ENCODE measurements at regions not wholly inside any gene's neighbourhood (a gene's known extent, or its start where the extent isn't known, plus 50 kb on each side); places are given as distances from the start of the nearest gene placed in this dataset.

GRCh38 chr10:132131581-132132420 is 54.9 kb upstream of the DPYSL4 start:
- TF ChIP-seq CTCF (IDR thresholded peaks at IDR 0.05; ENCODE audit: partially characterized antibody, unreplicated experiment): no peak
- Mint-ChIP-seq H3K4me1 (ENCODE audit: low read depth, unreplicated experiment) (peaks cover 1% of the 10 kb centered on the region), H3K36me3 (ENCODE audit: unreplicated experiment) (no peaks in the 10 kb centered on the region), H3K27ac (ENCODE audit: unreplicated experiment) (no peak overlapping the region), H3K9me3 (ENCODE audit: unreplicated experiment) (peaks cover 2% of the 10 kb centered on the region), H3K4me3 (ENCODE audit: unreplicated experiment) (no peak overlapping the region), H3K27me3 (ENCODE audit: unreplicated experiment) (peaks cover 2% of the 10 kb centered on the region)
- peak; percentile 18 for DNase-seq

- TF ChIP-seq CTCF (IDR thresholded peaks at IDR 0.05; ENCODE audit: partially characterized antibody, unreplicated experiment): no peak
Observed at GRCh38 chr10:132132421-132132841, 54.3 kb upstream of the DPYSL4 start.

GRCh38 chr10:132133005-132133404 is 53.7 kb upstream of the DPYSL4 start:
- TF ChIP-seq CTCF (IDR thresholded peaks at IDR 0.05; ENCODE audit: partially characterized antibody, unreplicated experiment): no peak
- Mint-ChIP-seq H3K4me3 (ENCODE audit: unreplicated experiment) (no peak overlapping the region), H3K4me1 (ENCODE audit: low read depth, unreplicated experiment) (peaks cover 1% of the 10 kb centered on the region), H3K9me3 (ENCODE audit: unreplicated experiment) (peaks cover 3% of the 10 kb centered on the region), H3K27me3 (ENCODE audit: unreplicated experiment) (peaks cover 3% of the 10 kb centered on the region), H3K27ac (ENCODE audit: unreplicated experiment) (no peak overlapping the region), H3K36me3 (ENCODE audit: unreplicated experiment) (no peaks in the 10 kb centered on the region)
- peak; percentile 18 for DNase-seq

More at GRCh38 chr10:132132421-132132841, 54.3 kb upstream of the DPYSL4 start:
- H3K27ac Mint-ChIP-seq (ENCODE audit: unreplicated experiment): no peak overlapping the region
- no peaks in the 10 kb centered on the region for H3K36me3 Mint-ChIP-seq (ENCODE audit: unreplicated experiment)
- no peak for DNase-seq
- peaks cover 1% of the 10 kb centered on the region for H3K4me1 Mint-ChIP-seq (ENCODE audit: low read depth, unreplicated experiment)
- H3K9me3 Mint-ChIP-seq (ENCODE audit: unreplicated experiment): peaks cover 3% of the 10 kb centered on the region
- H3K4me3 Mint-ChIP-seq (ENCODE audit: unreplicated experiment): no peak overlapping the region
- peaks cover 2% of the 10 kb centered on the region for H3K27me3 Mint-ChIP-seq (ENCODE audit: unreplicated experiment)

- no peak for TF ChIP-seq CTCF (IDR thresholded peaks at IDR 0.05; ENCODE audit: partially characterized antibody, unreplicated experiment)
- no peak overlapping the region for H3K27ac Mint-ChIP-seq (ENCODE audit: unreplicated experiment)
- no peak for DNase-seq
- H3K9me3 Mint-ChIP-seq (ENCODE audit: unreplicated experiment): peaks cover 3% of the 10 kb centered on the region
- peaks cover 1% of the 10 kb centered on the region for H3K4me1 Mint-ChIP-seq (ENCODE audit: low read depth, unreplicated experiment)
- peaks cover 3% of the 10 kb centered on the region for H3K27me3 Mint-ChIP-seq (ENCODE audit: unreplicated experiment)
- no peak overlapping the region for H3K4me3 Mint-ChIP-seq (ENCODE audit: unreplicated experiment)
- H3K36me3 Mint-ChIP-seq (ENCODE audit: unreplicated experiment): no peaks in the 10 kb centered on the region
Observed at GRCh38 chr10:132133449-132134240, 53.1 kb upstream of the DPYSL4 start.
